ENCODE measurements at regions not wholly inside any gene's neighbourhood (a gene's known extent, or its start where the extent isn't known, plus 50 kb on each side); places are given as distances from the start of the nearest gene placed in this dataset.

GRCh38 chr4:116101321-116101720 is 984.1 kb downstream of the TRAM1L1 start:
- no peak overlapping the region for H2AFZ ChIP-seq
- H3K4me3 Mint-ChIP-seq: no peak overlapping the region
- TF ChIP-seq ZNF462 (CRISPR knock-in tag; IDR thresholded peaks at IDR 0.05) (no peak), EZH2 (IDR thresholded peaks at IDR 0.05; ENCODE audit: low read depth, unreplicated experiment) (no peak)
- H3K36me3 ChIP-seq (ENCODE audit: insufficient read depth): 0 out of 2 replicates have a peak, but pooled peaks cover 8% of the 10 kb centered on the region
- no peaks in the 10 kb centered on the region for H3F3A ChIP-seq (replicated peaks; ENCODE audit: low read depth)
- H4K20me1 ChIP-seq (replicated peaks; ENCODE audit: insufficient read depth): no peaks in the 10 kb centered on the region
- H3K27me3 ChIP-seq (ENCODE audit: insufficient read depth): no peaks in the 10 kb centered on the region
- H3K9me3 Mint-ChIP-seq: peaks cover 30% of the 10 kb centered on the region
- no peak for DNase-seq (ENCODE audit: low spot score)
- no peaks in the 10 kb centered on the region for H3K4me1 ChIP-seq (ENCODE audit: insufficient read depth)
- H3K27ac Mint-ChIP-seq: no peak overlapping the region
- no peak overlapping the region for H3K4me3 ChIP-seq
- H3K4me2 ChIP-seq: no peak overlapping the region
- H3K79me2 ChIP-seq (replicated peaks; ENCODE audit: insufficient read depth): no peaks in the 10 kb centered on the region
- H3K4me1 Mint-ChIP-seq: no peaks in the 10 kb centered on the region
- H3K36me3 Mint-ChIP-seq (ENCODE audit: low read depth): peaks cover 30% of the 10 kb centered on the region
- peaks cover 4% of the 10 kb centered on the region for H3K27me3 Mint-ChIP-seq (ENCODE audit: insufficient read depth, low read depth, poor library complexity)
- no peak for ATAC-seq
- no peak overlapping the region for H3K27ac ChIP-seq (ENCODE audit: low read depth)
- H3K9me2 ChIP-seq (ENCODE audit: insufficient read depth): no peaks in the 10 kb centered on the region; the same call in 1 of the 2 replicates

- H3K4me3 Mint-ChIP-seq: no peak overlapping the region
- Histone ChIP-seq H3K27me3 (ENCODE audit: insufficient read depth) (no peaks in the 10 kb centered on the region), H3K4me2 (no peak overlapping the region), H3K36me3 (ENCODE audit: insufficient read depth) (0 out of 2 replicates have a peak, but pooled peaks cover 8% of the 10 kb centered on the region), H3K4me1 (ENCODE audit: insufficient read depth) (peaks cover 12% of the 10 kb centered on the region), H3K79me2 (replicated peaks; ENCODE audit: insufficient read depth) (no peaks in the 10 kb centered on the region), H3K4me3 (no peak overlapping the region), H3K9me2 (ENCODE audit: insufficient read depth) (no peaks in the 10 kb centered on the region; the same call in 1 of the 2 replicates), H4K20me1 (replicated peaks; ENCODE audit: insufficient read depth) (no peaks in the 10 kb centered on the region), H3F3A (replicated peaks; ENCODE audit: low read depth) (no peaks in the 10 kb centered on the region), H3K27ac (ENCODE audit: low read depth) (no peak overlapping the region), H2AFZ (no peak overlapping the region)
- H3K9me3 Mint-ChIP-seq: peaks cover 34% of the 10 kb centered on the region
- no peak for ATAC-seq
- H3K4me1 Mint-ChIP-seq: peaks cover 6% of the 10 kb centered on the region; the same call in 2 of the 3 replicates
- DNase-seq (ENCODE audit: low spot score): no peak
- peaks cover 34% of the 10 kb centered on the region for H3K36me3 Mint-ChIP-seq (ENCODE audit: low read depth)
- peaks cover 4% of the 10 kb centered on the region for H3K27me3 Mint-ChIP-seq (ENCODE audit: insufficient read depth, low read depth, poor library complexity)
- no peak overlapping the region for H3K27ac Mint-ChIP-seq
- no peak for TF ChIP-seq CREB1 (CRISPR knock-in tag; IDR thresholded peaks at IDR 0.05; ENCODE audit: low read depth)
- TF ChIP-seq NANOG (IDR thresholded peaks at IDR 0.05; ENCODE audit: borderline replicate concordance): no peak
- TF ChIP-seq STAT1 (IDR thresholded peaks at IDR 0.05; ENCODE audit: unreplicated experiment): no peak
- TF ChIP-seq ZNF114 (CRISPR knock-in tag; IDR thresholded peaks at IDR 0.05): no peak
- no peak for TF ChIP-seq POLR2AphosphoS5 (IDR thresholded peaks at IDR 0.05; ENCODE audit: low read depth)
- TF ChIP-seq ZNF331 (CRISPR knock-in tag; IDR thresholded peaks at IDR 0.05; ENCODE audit: low read depth): no peak
- TF ChIP-seq ETS1 (IDR thresholded peaks at IDR 0.05): no peak
Measured at GRCh38 chr4:116099596-116099995, 985.8 kb downstream of the TRAM1L1 start.

Measured in GM23338 (cell line).